Progenitor cell of endocrine pancreas (in vitro differentiated cells): ENCODE measurements at regions not wholly inside any gene's neighbourhood (a gene's known extent, or its start where the extent isn't known, plus 50 kb on each side); places are given as distances from the start of the nearest gene placed in this dataset.
"Not testable (repeated sequence)": the region's sequence is repeated elsewhere in the genome, so short reads cannot be mapped to it uniquely, and the experiment has no call there.

ENCODE experiments used
- DNase-seq: peaks from one replicate; pipeline ENCODE4 v3.0.0; 2021; ENCODE audit warnings: low spot score; ENCODE audit not compliant: unreplicated experiment
- H3K27ac Mint-ChIP-seq: 2 replicates; pipeline ENCODE4 v1.8.0; 2021; ENCODE audit warnings: mild to moderate bottlenecking, moderate library complexity, mixed read lengths
- H3K27me3 Mint-ChIP-seq: 2 replicates; pipeline ENCODE4 v1.8.0; 2021; ENCODE audit warnings: mixed read lengths
- H3K36me3 Mint-ChIP-seq: 2 replicates; pipeline ENCODE4 v1.8.0; 2022; ENCODE audit warnings: mixed read lengths; ENCODE audit not compliant: insufficient read depth
- H3K4me1 Mint-ChIP-seq: 2 replicates; pipeline ENCODE4 v1.8.0; 2021; ENCODE audit warnings: low read depth, mixed read lengths
- H3K4me3 Mint-ChIP-seq: 2 replicates; pipeline ENCODE4 v1.8.0; 2021; ENCODE audit warnings: low read depth, mild to moderate bottlenecking, moderate library complexity, mixed read lengths
- H3K9me3 Mint-ChIP-seq: 2 replicates; pipeline ENCODE4 v1.8.0; 2021; ENCODE audit warnings: low read depth, mixed read lengths
- TF ChIP-seq, protein P1 (sequence below): fragments of 200-600 bp; sonication (generic); IDR thresholded peaks from one replicate; pipeline ENCODE4 v1.5.0; 2021; ENCODE audit warnings: antibody characterized with exemption, mild to moderate bottlenecking; ENCODE audit not compliant: unreplicated experiment

- Mint-ChIP-seq H3K4me1 (peaks cover 2% of the 10 kb centered on the region), H3K27me3 (no peaks in the 10 kb centered on the region), H3K27ac (no peak overlapping the region), H3K4me3 (no peak overlapping the region), H3K9me3 (no peaks in the 10 kb centered on the region), H3K36me3 (no peaks in the 10 kb centered on the region)
- no peak for DNase-seq
- TF ChIP-seq, protein P1, sequence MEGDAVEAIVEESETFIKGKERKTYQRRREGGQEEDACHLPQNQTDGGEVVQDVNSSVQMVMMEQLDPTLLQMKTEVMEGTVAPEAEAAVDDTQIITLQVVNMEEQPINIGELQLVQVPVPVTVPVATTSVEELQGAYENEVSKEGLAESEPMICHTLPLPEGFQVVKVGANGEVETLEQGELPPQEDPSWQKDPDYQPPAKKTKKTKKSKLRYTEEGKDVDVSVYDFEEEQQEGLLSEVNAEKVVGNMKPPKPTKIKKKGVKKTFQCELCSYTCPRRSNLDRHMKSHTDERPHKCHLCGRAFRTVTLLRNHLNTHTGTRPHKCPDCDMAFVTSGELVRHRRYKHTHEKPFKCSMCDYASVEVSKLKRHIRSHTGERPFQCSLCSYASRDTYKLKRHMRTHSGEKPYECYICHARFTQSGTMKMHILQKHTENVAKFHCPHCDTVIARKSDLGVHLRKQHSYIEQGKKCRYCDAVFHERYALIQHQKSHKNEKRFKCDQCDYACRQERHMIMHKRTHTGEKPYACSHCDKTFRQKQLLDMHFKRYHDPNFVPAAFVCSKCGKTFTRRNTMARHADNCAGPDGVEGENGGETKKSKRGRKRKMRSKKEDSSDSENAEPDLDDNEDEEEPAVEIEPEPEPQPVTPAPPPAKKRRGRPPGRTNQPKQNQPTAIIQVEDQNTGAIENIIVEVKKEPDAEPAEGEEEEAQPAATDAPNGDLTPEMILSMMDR, result no peak
Measured at GRCh38 chr18:43846299-43846698, 569.0 kb upstream of the SYT4 start.

DNA sequence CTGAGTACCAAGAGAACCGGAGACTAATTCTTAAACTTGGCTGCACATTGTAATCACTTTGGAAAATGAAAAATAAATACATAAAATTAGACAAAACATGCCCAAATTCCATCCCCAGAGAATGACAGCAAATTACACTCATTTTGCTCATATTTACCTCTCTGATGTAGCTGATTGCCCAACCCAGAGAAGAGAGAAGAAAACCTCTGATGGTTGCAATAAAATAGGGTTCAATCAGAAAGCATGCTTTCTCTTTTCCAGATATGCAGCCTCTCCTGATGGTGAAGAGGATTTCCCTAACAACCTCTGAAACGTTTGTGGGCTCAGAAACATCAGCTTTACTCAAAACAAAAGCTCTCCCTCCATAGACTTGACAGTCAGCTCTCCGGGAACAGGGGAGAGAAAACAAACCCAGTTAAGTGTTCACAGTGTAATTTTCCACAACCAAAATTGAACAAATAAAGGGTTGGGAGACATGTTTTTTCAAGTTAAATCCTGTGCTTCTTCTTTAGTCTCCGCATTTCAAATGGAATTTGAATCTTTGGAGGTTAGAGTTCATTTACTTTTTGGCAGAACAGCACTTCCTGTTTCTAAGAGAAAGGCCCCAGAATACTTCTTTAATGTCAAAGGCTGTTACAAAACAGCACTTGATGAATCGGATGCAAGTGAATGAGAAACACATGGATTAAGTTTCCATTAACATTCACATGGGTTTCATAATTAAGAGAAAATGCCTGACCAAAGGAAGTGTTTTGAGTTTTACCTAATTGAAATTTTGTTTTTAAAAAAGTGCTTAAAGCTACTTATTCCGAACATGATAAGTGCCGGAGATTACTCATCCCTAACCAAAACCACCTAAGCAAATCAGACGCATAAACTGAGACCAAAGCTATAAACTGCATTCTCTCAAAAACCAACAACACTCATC is 570.1 kb upstream of the SYT4 start:
- Mint-ChIP-seq H3K27ac (peak overlapping the region; percentile 53), H3K9me3 (no peaks in the 10 kb centered on the region), H3K4me1 (peaks cover 2% of the 10 kb centered on the region), H3K27me3 (no peaks in the 10 kb centered on the region), H3K4me3 (no peak overlapping the region), H3K36me3 (no peaks in the 10 kb centered on the region)
- DNase-seq, result no peak
- TF ChIP-seq, protein P1, result no peak

DNA sequence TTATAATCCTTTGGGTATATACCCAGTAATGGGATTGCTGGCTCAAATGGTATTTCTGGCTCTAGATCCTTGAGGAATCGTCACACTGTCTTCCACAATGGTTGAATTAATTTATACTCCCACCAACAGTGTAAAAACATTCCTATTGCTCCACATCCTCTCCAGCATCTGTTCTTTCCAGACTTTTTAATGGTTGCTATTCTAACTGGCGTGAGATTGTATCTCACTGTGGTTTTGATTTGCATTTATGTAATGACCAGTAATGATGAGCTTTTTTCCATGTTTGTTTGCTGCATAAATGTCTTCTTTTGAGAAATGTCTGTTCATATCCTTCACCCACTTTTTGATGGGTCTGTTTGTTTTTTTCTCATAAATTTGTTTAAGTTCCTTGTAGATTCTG is 572.5 kb upstream of the SYT4 start:
- DNase-seq, H3K27ac Mint-ChIP-seq, H3K9me3 Mint-ChIP-seq, H3K36me3 Mint-ChIP-seq, H3K27me3 Mint-ChIP-seq, H3K4me3 Mint-ChIP-seq, H3K4me1 Mint-ChIP-seq: not testable (repeated sequence)

GRCh38 chr18:43855376-43855775 is 578.1 kb upstream of the SYT4 start:
- H3K4me1 Mint-ChIP-seq, result no peaks in the 10 kb centered on the region
- H3K27ac Mint-ChIP-seq, result no peak overlapping the region
- TF ChIP-seq, protein P1, result no peak
- no peak for DNase-seq
- no peak overlapping the region for H3K4me3 Mint-ChIP-seq
- H3K9me3 Mint-ChIP-seq, result peaks cover 3% of the 10 kb centered on the region
- H3K27me3 Mint-ChIP-seq, result no peaks in the 10 kb centered on the region
- no peaks in the 10 kb centered on the region for H3K36me3 Mint-ChIP-seq

GRCh38 chr18:43863180-43863579 is 585.9 kb upstream of the SYT4 start:
- H3K27me3 Mint-ChIP-seq, result no peaks in the 10 kb centered on the region
- TF ChIP-seq, protein P1, result no peak
- no peaks in the 10 kb centered on the region for H3K9me3 Mint-ChIP-seq
- no peak overlapping the region for H3K4me3 Mint-ChIP-seq
- H3K36me3 Mint-ChIP-seq, result no peaks in the 10 kb centered on the region
- no peak for DNase-seq
- no peak overlapping the region for H3K27ac Mint-ChIP-seq
- H3K4me1 Mint-ChIP-seq, result peaks cover 2% of the 10 kb centered on the region

DNA sequence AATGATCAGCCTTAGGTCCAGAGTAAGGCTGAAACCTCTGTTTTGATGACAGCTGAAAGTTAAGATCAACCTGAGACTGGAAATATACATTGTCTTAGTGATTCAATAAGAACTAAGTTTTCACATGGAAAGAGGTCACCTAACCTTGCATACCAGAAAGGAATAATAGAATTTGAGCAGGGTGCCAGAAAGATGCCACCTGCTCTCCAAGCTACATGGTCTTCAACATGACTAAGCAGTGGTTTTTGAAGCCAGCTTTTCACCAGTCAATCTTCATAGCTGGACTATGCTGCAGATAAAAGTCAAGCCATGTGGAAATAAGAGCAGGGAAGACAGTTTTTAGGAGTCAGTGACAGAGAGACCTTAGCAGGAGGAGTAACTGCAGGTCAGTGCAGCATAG is 589.4 kb upstream of the SYT4 start:
- H3K4me1 Mint-ChIP-seq, result peaks cover 2% of the 10 kb centered on the region
- no peak for DNase-seq

More for the DNA sequence above, 589.4 kb upstream of the SYT4 start:
- no peaks in the 10 kb centered on the region for H3K9me3 Mint-ChIP-seq
- no peaks in the 10 kb centered on the region for H3K27me3 Mint-ChIP-seq
- H3K36me3 Mint-ChIP-seq, result no peaks in the 10 kb centered on the region
- no peak overlapping the region for H3K27ac Mint-ChIP-seq
- no peak overlapping the region for H3K4me3 Mint-ChIP-seq
- TF ChIP-seq, protein P1, result no peak
